ENCODE measurements at regions not wholly inside any gene's neighbourhood (a gene's known extent, or its start where the extent isn't known, plus 50 kb on each side); places are given as distances from the start of the nearest gene placed in this dataset.

GRCh38 chr2:236908439-236909192 is 177.1 kb upstream of the COPS8 start:
- Histone ChIP-seq H3K4me1 (no peaks in the 10 kb centered on the region), H3K27ac (no peak overlapping the region), H3K36me3 (no peaks in the 10 kb centered on the region), H3K27me3 (peaks cover 0 to 36% of the 10 kb centered on the region in 2 donors), H3K4me3 (no peak overlapping the region), H3K9me3 (no peaks in the 10 kb centered on the region)
- ATAC-seq = no peak
- DNase-seq = no peak
- intact Hi-C loops (cut with DNase I) = no loop called here
- TF ChIP-seq CTCF (IDR thresholded peaks at IDR 0.05) = no peak

- DNase-seq (no peak), ATAC-seq (no peak)
- H3K27ac ChIP-seq = no peak overlapping the region
- TF ChIP-seq CTCF (IDR thresholded peaks at IDR 0.05) = no peak
- intact Hi-C loops (cut with DNase I) = no loop called here
- no peaks in the 10 kb centered on the region for H3K9me3 ChIP-seq
- no peak overlapping the region for H3K4me3 ChIP-seq
- peaks cover 0 to 30% of the 10 kb centered on the region in 2 donors for H3K27me3 ChIP-seq
- H3K4me1 ChIP-seq = no peaks in the 10 kb centered on the region
- H3K36me3 ChIP-seq = no peaks in the 10 kb centered on the region
These were observed 176.5 kb upstream of the COPS8 start for GRCh38 chr2:236909193-236909504.

GRCh38 chr2:236909802-236910201 is 175.9 kb upstream of the COPS8 start:
- intact Hi-C loops (cut with DNase I) = no loop called here

GRCh38 chr2:236910781-236911495 is 174.8 kb upstream of the COPS8 start:
- Histone ChIP-seq H3K27ac (no peak overlapping the region), H3K27me3 (peaks cover 0 to 18% of the 10 kb centered on the region in 2 donors), H3K36me3 (no peaks in the 10 kb centered on the region), H3K4me3 (no peak overlapping the region), H3K9me3 (no peaks in the 10 kb centered on the region), H3K4me1 (no peaks in the 10 kb centered on the region)
- DNase-seq (no peak), ATAC-seq (no peak)
- TF ChIP-seq CTCF (IDR thresholded peaks at IDR 0.05) = no peak
- intact Hi-C loops (cut with DNase I) = no loop called here

More at GRCh38 chr2:236909802-236910201, 175.9 kb upstream of the COPS8 start:
- H3K9me3 ChIP-seq = no peaks in the 10 kb centered on the region
- H3K36me3 ChIP-seq = no peaks in the 10 kb centered on the region
- H3K27me3 ChIP-seq = peaks cover 0 to 24% of the 10 kb centered on the region in 2 donors
- ATAC-seq (no peak), DNase-seq (no peak)
- H3K4me3 ChIP-seq = no peak overlapping the region
- H3K27ac ChIP-seq = no peak overlapping the region
- H3K4me1 ChIP-seq = no peaks in the 10 kb centered on the region
- TF ChIP-seq CTCF (IDR thresholded peaks at IDR 0.05) = no peak

GRCh38 chr2:236912326-236913120 is 173.2 kb upstream of the COPS8 start:
- intact Hi-C loops (cut with DNase I) = no loop called here
- peaks cover 0 to 10% of the 10 kb centered on the region in 2 donors for H3K27me3 ChIP-seq
- H3K9me3 ChIP-seq = no peaks in the 10 kb centered on the region
- no peaks in the 10 kb centered on the region for H3K4me1 ChIP-seq
- H3K27ac ChIP-seq = no peak overlapping the region
- no peak for DNase-seq
- no peak for TF ChIP-seq CTCF (IDR thresholded peaks at IDR 0.05)
- no peak for ATAC-seq
- H3K36me3 ChIP-seq = no peaks in the 10 kb centered on the region
- no peak overlapping the region for H3K4me3 ChIP-seq

All from left lung (tissue), 4 donors.